GM21825 (cell line): ENCODE measurements at regions not wholly inside any gene's neighbourhood (a gene's known extent, or its start where the extent isn't known, plus 50 kb on each side); places are given as distances from the start of the nearest gene placed in this dataset.
"Not testable (repeated sequence)": the region's sequence is repeated elsewhere in the genome, so short reads cannot be mapped to it uniquely, and the experiment has no call there.

Experiments used
- ATAC-seq: cut with Tn5 transposase; IDR thresholded peaks from one replicate; pipeline ENCODE4 v1.9.1; 2021; ENCODE audit warnings: mild to moderate bottlenecking, moderate library complexity; ENCODE audit not compliant: unreplicated experiment

GRCh38 chr16:51516960-51517359 is 365.9 kb upstream of the SALL1 start:
- not testable (repeated sequence) for ATAC-seq

- no peak for ATAC-seq
Observed at GRCh38 chr16:51510416-51510815, 359.3 kb upstream of the SALL1 start.

GRCh38 chr16:51509336-51509735 is 358.3 kb upstream of the SALL1 start:
- ATAC-seq, result no peak

- ATAC-seq, result no peak
Observed at GRCh38 chr16:51508490-51509212, 357.6 kb upstream of the SALL1 start.

- no peak for ATAC-seq
Observed at GRCh38 chr16:51507286-51507685, 356.2 kb upstream of the SALL1 start.

GRCh38 chr16:51500306-51500705 is 349.2 kb upstream of the SALL1 start:
- ATAC-seq, result no peak

- no peak for ATAC-seq
Observed at GRCh38 chr16:51497541-51498211, 346.6 kb upstream of the SALL1 start.

- no peak for ATAC-seq
Observed at GRCh38 chr16:51490866-51491265, 339.8 kb upstream of the SALL1 start.

- no peak for ATAC-seq
Observed at GRCh38 chr16:51487880-51488279, 336.8 kb upstream of the SALL1 start.

GRCh38 chr16:51474414-51475091 is 323.5 kb upstream of the SALL1 start:
- no peak for ATAC-seq

GRCh38 chr16:51473091-51473490 is 322.0 kb upstream of the SALL1 start:
- no peak for ATAC-seq

GRCh38 chr16:51470492-51470891 is 319.4 kb upstream of the SALL1 start:
- no peak for ATAC-seq

GRCh38 chr16:51464996-51465395 is 313.9 kb upstream of the SALL1 start:
- ATAC-seq, result no peak

GRCh38 chr16:51461255-51461654 is 310.2 kb upstream of the SALL1 start:
- no peak for ATAC-seq

- ATAC-seq, result no peak
Observed at GRCh38 chr16:51458356-51459140, 307.5 kb upstream of the SALL1 start.

GRCh38 chr16:51457775-51458174 is 306.7 kb upstream of the SALL1 start:
- ATAC-seq, result no peak

GRCh38 chr16:51455398-51455797 is 304.3 kb upstream of the SALL1 start:
- ATAC-seq, result no peak

GRCh38 chr16:51453251-51453650 is 302.2 kb upstream of the SALL1 start:
- no peak for ATAC-seq

- ATAC-seq, result no peak
Observed at GRCh38 chr16:51450909-51451308, 299.8 kb upstream of the SALL1 start.

GRCh38 chr16:51450376-51450775 is 299.3 kb upstream of the SALL1 start:
- no peak for ATAC-seq

GRCh38 chr16:51449441-51449840 is 298.4 kb upstream of the SALL1 start:
- no peak for ATAC-seq
